HG03575 (cell line): ENCODE measurements at regions not wholly inside any gene's neighbourhood (a gene's known extent, or its start where the extent isn't known, plus 50 kb on each side); places are given as distances from the start of the nearest gene placed in this dataset.

Experiments
- ATAC-seq: cut with Tn5 transposase; IDR thresholded peaks from one replicate; pipeline ENCODE4 v1.9.1; 2021; ENCODE audit not compliant: unreplicated experiment, insufficient number of reproducible peaks, low FRiP score; ENCODE audit errors: extremely low read depth

DNA sequence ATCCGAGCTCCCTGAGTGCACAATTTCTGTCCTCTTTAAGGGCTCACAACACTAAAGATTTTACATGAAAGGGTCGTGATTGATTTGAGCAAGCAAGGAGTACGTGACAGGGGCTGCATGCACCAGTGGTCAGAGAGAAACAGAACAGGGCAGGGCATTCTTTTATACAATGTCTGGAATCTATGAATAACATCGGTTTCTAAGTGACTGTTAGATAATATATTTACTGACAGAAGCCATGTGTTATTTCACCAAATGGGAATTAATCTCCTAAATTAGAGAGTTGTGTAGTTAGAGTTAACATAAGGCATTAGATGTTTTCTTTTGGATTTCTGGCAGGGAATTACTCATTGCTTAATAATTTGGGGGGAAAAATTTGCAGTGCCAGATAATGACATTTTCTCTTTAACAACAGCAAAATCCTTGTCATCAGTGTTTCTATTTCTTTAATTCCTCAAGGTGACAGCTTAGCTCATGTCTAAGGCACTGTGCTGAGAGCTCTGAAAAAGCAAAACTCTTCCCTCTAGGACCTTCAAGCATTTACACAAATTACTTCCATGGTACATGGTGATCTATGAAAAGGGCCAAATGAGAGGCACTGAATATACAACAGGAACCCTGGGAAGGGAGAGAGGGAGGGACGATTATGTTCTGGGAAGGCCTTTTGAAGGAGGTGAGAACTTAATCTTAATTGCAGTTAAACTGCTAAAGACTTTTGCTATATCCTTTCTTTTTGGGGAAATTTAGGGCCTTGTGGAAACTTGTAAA is 145.0 kb downstream of the RTL3 start:
- no peak for ATAC-seq

- ATAC-seq: no peak
Observed at GRCh38 chrX:78506248-78506647, 152.9 kb downstream of the RTL3 start.

- ATAC-seq: no peak
Observed at GRCh38 chrX:78496483-78496882, 162.6 kb downstream of the RTL3 start.

DNA sequence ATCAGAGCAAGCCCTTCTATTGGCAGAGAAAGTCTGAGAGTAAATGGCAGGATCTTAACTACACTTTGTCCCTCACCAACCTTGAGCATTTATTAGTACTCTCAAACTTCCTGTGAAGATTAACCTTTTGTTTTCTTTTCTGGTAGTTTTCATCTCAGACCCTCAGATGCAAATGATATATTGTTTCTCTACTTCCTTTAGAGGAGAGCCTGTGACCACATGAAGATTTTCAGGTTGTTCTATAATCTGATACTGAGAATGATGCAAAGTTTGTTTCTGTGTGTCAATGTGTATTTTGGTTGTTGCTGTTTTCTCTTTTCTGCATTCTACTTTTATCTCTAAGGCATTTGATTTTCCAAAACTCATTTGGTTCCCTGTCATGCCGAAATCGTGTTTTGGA is 165.8 kb upstream of the CYSLTR1 start:
- ATAC-seq: peak; percentile 77

DNA sequence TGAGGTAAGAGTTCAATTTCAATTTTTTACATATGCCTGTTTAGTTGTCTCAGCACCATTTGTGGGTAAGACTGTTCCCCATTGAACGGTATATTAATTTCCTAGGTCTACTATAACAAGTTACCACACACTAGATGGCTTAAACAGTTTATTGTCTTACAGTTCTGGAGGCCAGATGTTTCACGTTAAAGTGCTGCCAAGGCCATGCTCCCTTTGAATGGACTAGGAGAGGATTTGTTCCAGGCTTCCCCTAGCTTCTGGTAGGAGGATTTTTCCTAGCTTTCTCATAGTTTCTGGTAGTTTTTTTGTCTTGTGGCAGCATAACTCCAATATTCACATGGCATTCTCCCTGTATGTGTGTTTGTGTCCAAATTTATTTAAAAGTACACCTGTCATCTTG is 149.3 kb upstream of the CYSLTR1 start:
- ATAC-seq: no peak

GRCh38 chrX:78456909-78457308 is 129.5 kb upstream of the CYSLTR1 start:
- ATAC-seq: no peak

GRCh38 chrX:78455901-78456300 is 128.5 kb upstream of the CYSLTR1 start:
- no peak for ATAC-seq

GRCh38 chrX:78452356-78452755 is 124.9 kb upstream of the CYSLTR1 start:
- no peak for ATAC-seq

- ATAC-seq: no peak
Observed at GRCh38 chrX:78437621-78438020, 110.2 kb upstream of the CYSLTR1 start.

DNA sequence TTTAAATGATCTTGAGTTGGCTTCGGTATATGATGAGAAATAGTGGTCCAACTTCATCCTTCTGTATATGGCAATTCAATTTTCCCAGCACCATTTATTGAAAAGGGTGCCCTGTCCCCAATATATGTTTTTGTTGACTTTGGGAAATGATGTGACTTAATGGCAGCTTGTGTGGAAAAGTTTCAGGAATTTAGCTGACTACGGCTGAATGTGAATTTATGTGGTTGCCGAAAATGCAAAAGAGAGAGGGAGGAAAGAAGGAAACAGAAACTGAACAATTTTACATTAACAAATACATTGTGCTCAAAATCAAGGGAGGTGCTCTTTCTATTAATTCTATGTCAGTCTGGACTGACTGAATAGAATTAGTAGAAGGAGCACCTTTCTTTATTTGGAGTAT is 101.8 kb upstream of the CYSLTR1 start:
- ATAC-seq: no peak

GRCh38 chrX:78388663-78389062 is 61.3 kb upstream of the CYSLTR1 start:
- no peak for ATAC-seq

GRCh38 chrX:78387364-78387763 is 60.0 kb upstream of the CYSLTR1 start:
- ATAC-seq: no peak

DNA sequence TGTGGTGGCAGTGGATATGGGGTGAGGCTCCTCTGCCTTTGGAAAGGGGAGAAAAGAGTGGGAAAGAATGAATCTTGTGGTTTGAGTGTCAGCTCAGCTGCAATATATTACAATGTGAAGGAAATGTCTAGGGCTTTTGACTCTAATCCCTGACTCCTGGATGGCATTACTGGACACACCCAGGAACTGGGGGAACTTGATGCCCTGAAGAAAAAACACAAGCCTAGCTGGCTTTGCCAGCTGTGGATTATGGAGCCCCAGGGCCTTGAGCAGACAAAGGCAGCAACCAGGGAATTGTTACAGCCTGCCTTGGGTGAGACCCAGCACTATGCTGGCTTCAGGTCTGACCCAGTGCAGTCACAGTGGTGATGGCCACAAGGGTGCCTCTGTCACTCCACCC is 57.1 kb upstream of the CYSLTR1 start:
- ATAC-seq: no peak

GRCh38 chrX:78383594-78383993 is 56.2 kb upstream of the CYSLTR1 start:
- ATAC-seq: no peak

DNA sequence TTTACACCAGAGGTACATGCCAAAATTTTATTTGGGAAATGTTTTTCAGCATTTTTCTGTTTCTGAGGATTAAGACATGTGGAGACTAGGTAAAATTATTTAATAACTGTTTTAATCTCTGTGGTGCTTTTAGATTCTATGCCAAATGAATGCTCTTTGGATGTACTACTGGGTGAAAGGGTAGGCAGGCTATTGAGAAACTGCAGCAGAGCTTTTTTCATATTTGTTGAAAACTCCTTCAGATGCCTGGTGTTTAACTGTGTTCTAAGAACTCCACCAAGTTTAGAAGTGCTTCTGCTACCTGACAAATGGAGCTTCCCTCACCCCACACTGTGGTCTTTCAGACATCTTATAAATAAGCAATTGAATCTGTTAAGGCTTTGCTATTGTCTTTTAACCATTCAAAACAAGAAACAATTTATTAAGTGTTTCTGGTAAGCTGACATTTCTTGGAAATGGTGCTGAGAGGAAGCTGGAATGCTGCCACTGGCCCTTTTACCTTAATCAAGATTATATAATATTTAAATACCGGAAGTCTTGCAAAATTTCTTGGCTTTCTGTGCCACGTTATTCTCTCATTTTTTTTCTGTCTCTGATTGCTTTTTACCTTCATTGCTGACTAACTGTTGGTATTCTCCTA is 51.2 kb upstream of the CYSLTR1 start:
- no peak for ATAC-seq
